Glutamatergic neuron (in vitro differentiated cells): ENCODE measurements at regions not wholly inside any gene's neighbourhood (a gene's known extent, or its start where the extent isn't known, plus 50 kb on each side); places are given as distances from the start of the nearest gene placed in this dataset.

ENCODE experiments used
- DNase-seq: peaks from one replicate; pipeline ENCODE4 v3.0.0; 2022
- H3K27ac Mint-ChIP-seq: one replicate; pipeline ENCODE4 v1.8.0; 2020; ENCODE audit warnings: mild to moderate bottlenecking, mixed read lengths, inconsistent platforms; ENCODE audit not compliant: unreplicated experiment
- H3K27me3 Mint-ChIP-seq: one replicate; pipeline ENCODE4 v1.8.0; 2020; ENCODE audit warnings: mild to moderate bottlenecking, moderate library complexity, mixed read lengths, inconsistent platforms; ENCODE audit not compliant: unreplicated experiment
- H3K36me3 Mint-ChIP-seq: one replicate; pipeline ENCODE4 v1.8.0; 2020; ENCODE audit warnings: mild to moderate bottlenecking, mixed read lengths, inconsistent platforms; ENCODE audit not compliant: unreplicated experiment
- H3K4me1 Mint-ChIP-seq: one replicate; pipeline ENCODE4 v1.8.0; 2020; ENCODE audit warnings: mild to moderate bottlenecking, low read depth, mixed read lengths, inconsistent platforms; ENCODE audit not compliant: unreplicated experiment
- H3K4me3 Mint-ChIP-seq: one replicate; pipeline ENCODE4 v1.8.0; 2020; ENCODE audit warnings: mild to moderate bottlenecking, mixed read lengths, inconsistent platforms; ENCODE audit not compliant: unreplicated experiment
- H3K9me3 Mint-ChIP-seq: one replicate; pipeline ENCODE4 v1.8.0; 2020; ENCODE audit warnings: mild to moderate bottlenecking, moderate library complexity, mixed read lengths, inconsistent platforms; ENCODE audit not compliant: unreplicated experiment
- TF ChIP-seq, protein P1 (sequence below): fragments of 200-600 bp; sonication (generic); IDR thresholded peaks from one replicate; pipeline ENCODE4 v1.5.0; 2021; ENCODE audit not compliant: partially characterized antibody, unreplicated experiment

DNA sequence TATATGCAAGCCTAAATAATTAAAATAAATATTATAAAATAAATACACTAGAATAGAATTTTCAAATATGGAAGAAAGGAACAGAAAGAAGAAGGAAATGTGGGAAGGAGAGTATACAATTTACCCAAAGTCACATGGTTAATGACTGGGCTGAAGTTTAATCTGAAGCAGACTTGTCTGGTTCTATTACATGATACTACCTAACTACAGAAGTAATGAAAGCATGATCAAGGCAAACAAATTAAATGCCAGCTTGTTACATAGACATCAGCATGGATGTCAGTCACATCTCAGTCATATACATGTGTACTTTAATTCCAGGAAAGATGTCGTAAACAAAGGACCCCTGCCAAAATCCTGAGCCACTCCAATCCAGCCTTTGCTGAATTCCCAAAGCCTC lies 1060.8 kb downstream of the CNTNAP5 start:
- Mint-ChIP-seq H3K27ac (no peak overlapping the region), H3K4me3 (no peak overlapping the region), H3K9me3 (no peaks in the 10 kb centered on the region), H3K27me3 (no peaks in the 10 kb centered on the region), H3K4me1 (no peaks in the 10 kb centered on the region), H3K36me3 (no peaks in the 10 kb centered on the region)
- no peak for DNase-seq
- TF ChIP-seq, protein P1, sequence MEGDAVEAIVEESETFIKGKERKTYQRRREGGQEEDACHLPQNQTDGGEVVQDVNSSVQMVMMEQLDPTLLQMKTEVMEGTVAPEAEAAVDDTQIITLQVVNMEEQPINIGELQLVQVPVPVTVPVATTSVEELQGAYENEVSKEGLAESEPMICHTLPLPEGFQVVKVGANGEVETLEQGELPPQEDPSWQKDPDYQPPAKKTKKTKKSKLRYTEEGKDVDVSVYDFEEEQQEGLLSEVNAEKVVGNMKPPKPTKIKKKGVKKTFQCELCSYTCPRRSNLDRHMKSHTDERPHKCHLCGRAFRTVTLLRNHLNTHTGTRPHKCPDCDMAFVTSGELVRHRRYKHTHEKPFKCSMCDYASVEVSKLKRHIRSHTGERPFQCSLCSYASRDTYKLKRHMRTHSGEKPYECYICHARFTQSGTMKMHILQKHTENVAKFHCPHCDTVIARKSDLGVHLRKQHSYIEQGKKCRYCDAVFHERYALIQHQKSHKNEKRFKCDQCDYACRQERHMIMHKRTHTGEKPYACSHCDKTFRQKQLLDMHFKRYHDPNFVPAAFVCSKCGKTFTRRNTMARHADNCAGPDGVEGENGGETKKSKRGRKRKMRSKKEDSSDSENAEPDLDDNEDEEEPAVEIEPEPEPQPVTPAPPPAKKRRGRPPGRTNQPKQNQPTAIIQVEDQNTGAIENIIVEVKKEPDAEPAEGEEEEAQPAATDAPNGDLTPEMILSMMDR: no peak

DNA sequence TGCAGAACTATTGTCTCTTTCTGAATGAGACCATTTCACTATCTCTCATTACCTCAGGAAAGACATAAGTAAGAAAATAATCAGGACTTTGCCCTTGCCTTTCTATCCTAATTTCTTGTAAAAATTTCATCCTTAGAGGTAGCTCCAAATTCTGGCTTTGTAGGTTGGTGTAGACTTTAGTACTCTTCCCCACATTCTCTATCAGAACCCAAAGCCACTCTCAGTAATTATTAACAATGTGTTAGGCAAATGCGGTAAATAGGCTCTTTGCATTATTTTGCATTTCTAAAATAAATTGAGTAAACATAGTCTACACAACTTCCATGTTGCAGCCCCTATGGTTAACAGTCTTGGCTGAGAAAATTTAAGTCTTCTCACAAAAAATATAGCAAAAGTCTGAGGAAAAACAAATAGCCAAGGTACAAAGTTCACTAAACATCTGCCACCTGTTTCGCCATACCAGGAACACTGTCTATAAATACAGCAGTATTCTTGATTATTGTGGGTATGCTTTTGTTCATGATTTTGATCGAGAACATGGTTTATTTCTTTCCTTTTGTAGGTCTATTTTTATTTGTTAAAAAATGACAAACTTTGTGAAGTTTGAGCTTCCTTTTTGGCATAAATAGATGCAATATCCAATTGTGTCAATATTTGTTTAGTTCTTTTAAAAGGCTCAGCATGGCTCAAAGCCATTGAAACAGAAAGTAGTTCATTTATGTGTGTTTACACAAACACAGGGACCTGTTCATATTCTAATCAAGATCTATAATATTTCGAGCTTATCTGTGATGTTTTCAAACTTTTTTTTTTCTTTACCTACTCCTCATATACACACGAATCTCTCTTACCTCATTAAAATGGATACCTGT lies 1061.5 kb downstream of the CNTNAP5 start:
- no peak overlapping the region for H3K27ac Mint-ChIP-seq

DNA sequence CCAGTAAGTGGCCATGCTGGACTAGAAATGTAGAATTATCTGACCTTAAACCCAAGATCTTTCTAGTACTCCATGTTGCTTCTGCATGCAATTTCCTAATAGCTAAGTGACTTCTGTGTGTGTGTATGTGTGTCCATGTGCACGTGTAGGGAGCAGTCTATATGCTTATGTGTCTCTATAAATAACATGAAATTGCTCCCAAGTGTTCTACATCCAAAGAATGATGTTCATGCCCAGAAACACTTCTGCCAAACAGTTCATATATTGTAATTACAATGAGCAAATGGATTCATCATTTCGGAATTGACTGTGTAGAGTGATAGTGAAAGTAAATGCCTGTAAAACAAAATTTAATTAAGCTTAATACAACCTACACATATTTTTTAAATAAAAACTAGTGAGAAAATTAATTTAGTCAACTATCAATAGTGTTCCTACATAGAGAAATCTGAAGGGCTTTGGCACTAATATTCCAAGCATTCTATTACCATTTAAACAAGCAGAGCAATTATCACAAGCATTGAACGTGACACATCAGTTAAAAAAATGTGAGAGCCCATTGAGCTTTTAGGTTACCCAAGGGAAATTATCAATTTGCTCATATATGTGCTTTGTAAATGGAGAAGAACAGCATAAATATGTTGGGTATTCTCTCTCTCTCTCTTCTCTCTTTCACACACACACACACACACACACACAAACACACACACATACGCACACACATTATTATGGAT lies 1067.4 kb downstream of the CNTNAP5 start:
- Mint-ChIP-seq H3K36me3 (no peaks in the 10 kb centered on the region), H3K4me1 (peaks cover 3% of the 10 kb centered on the region), H3K27ac (no peak overlapping the region), H3K4me3 (no peak overlapping the region), H3K27me3 (no peaks in the 10 kb centered on the region), H3K9me3 (peaks cover 2% of the 10 kb centered on the region)
- TF ChIP-seq, protein P1: no peak
- DNase-seq: no peak

More for the DNA sequence above, 1061.5 kb downstream of the CNTNAP5 start:
- no peaks in the 10 kb centered on the region for H3K27me3 Mint-ChIP-seq
- no peaks in the 10 kb centered on the region for H3K36me3 Mint-ChIP-seq
- no peak for DNase-seq
- no peak overlapping the region for H3K4me3 Mint-ChIP-seq
- TF ChIP-seq, protein P1: no peak
- H3K4me1 Mint-ChIP-seq: no peaks in the 10 kb centered on the region
- H3K9me3 Mint-ChIP-seq: no peaks in the 10 kb centered on the region

DNA sequence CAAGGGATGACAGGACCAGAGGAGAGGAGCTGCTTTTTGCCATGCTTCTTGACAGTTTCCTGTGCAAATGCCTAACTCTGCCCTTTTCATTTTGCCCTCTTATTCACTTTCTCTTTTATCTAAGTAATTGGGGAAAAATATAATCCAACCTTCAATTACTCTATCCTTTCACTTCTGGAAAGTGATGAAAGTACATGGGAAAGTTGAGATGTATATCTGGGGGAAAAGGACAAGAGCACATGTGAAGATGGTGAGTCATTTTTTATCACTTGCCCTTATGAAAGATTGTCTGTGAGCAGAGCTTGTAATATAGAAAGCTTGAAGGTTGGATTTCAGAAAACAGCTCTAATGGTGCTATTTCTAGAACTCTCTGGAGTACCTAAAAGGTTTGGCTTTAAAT lies 1070.7 kb downstream of the CNTNAP5 start:
- Mint-ChIP-seq H3K27ac (no peak overlapping the region), H3K9me3 (peaks cover 2% of the 10 kb centered on the region), H3K27me3 (no peaks in the 10 kb centered on the region), H3K36me3 (no peaks in the 10 kb centered on the region), H3K4me1 (peaks cover 3% of the 10 kb centered on the region), H3K4me3 (no peak overlapping the region)
- no peak for DNase-seq
- TF ChIP-seq, protein P1: no peak

DNA sequence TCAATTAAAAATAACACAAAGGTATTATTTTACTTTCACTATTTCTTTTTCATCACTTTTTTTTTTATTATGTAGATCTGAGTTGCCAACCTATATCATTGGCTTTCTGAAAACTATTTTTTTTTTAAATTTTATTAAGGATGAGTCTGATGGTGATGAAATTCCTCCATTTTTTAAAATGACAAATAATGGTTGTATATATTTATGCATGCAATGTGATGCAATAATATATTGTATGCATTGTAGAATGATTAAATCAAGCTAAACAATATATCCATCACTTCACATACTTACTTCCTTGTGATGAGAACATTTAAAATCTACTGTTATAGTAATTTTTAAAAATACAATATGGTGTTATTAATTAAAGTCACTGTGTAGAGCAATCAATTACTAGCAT lies 1081.6 kb downstream of the CNTNAP5 start:
- H3K4me1 Mint-ChIP-seq: no peaks in the 10 kb centered on the region

More for the DNA sequence above, 1081.6 kb downstream of the CNTNAP5 start:
- TF ChIP-seq, protein P1: no peak
- H3K9me3 Mint-ChIP-seq: no peaks in the 10 kb centered on the region
- no peak for DNase-seq
- no peaks in the 10 kb centered on the region for H3K27me3 Mint-ChIP-seq
- no peak overlapping the region for H3K27ac Mint-ChIP-seq
- H3K4me3 Mint-ChIP-seq: no peak overlapping the region
- H3K36me3 Mint-ChIP-seq: no peaks in the 10 kb centered on the region
